B cell (primary cell): ENCODE measurements at regions not wholly inside any gene's neighbourhood (a gene's known extent, or its start where the extent isn't known, plus 50 kb on each side); places are given as distances from the start of the nearest gene placed in this dataset.

Experiments
- ATAC-seq: fragments of 200-7000 bp; cut with Tn5 transposase; one replicate; pipeline ENCODE4 v1.10.0; 2021; ENCODE audit warnings: low read depth, mild to moderate bottlenecking, moderate number of reproducible peaks, moderate library complexity
- CTCF ChIA-PET: fragments of 350-600 bp; sonication (Branson Sonifier 250); formaldehyde crosslinking; loops from one replicate; lab custom pipeline; 2021; ENCODE audit warnings: antibody characterized with exemption, inconsistent platforms; lab: Charles Lee
- POLR2A ChIA-PET: fragments of 350-600 bp; sonication (Branson Sonifier 250); formaldehyde crosslinking; loops from one replicate; lab custom pipeline; 2021; ENCODE audit warnings: antibody characterized with exemption; lab: Charles Lee
- DNase-seq: peaks from one replicate; pipeline ENCODE4 v3.0.0; 2013
- H2AFZ ChIP-seq: 2 replicates; pipeline ENCODE4 v1.6.1; 2012; ENCODE audit warnings: mild to moderate bottlenecking, low read depth, low read length; ENCODE audit not compliant: insufficient read depth, poor library complexity, severe bottlenecking
- H3K27ac ChIP-seq, 2 donors: 1 replicate in 1 of 2; 2 replicates in 1 of 2; pipeline ENCODE4 v1.5.1; 2012 to 2013; ENCODE audit warnings: low read length in 2 of 2, mild to moderate bottlenecking in 2 of 2, moderate library complexity in 1 of 2
- H3K27me3 ChIP-seq, 4 experiments: fragments of 200-600 bp in 1 of 4; sonication (generic) in 1 of 4; replicated peaks in 1 of 4; 1 replicate in 2 of 4; 2 replicates in 2 of 4; pipeline versions ENCODE4 v1.6.1 to v1.7.0; 2013 to 2016; ENCODE audit warnings: low read length in 3 of 4, mild to moderate bottlenecking in 2 of 4, mixed read lengths in 1 of 4, moderate library complexity in 1 of 4; ENCODE audit not compliant: insufficient read depth in 4 of 4, control insufficient read depth in 3 of 4; ENCODE audit errors: control extremely low read depth in 1 of 4
- H3K36me3 ChIP-seq, 2 experiments: replicated peaks in 1 of 2; 1 replicate in 1 of 2; 2 replicates in 1 of 2; pipeline versions ENCODE4 v1.6.1 to v1.7.1; 2013; ENCODE audit warnings: low read length in 1 of 2; ENCODE audit not compliant: insufficient read depth in 2 of 2, control insufficient read depth in 1 of 2; ENCODE audit errors: control extremely low read depth in 1 of 2, extremely low read depth in 1 of 2
- H3K4me1 ChIP-seq, 2 donors: fragments of 200-600 bp in 1 of 2; sonication (generic) in 1 of 2; 1 replicate in 1 of 2; 2 replicates in 1 of 2; pipeline versions ENCODE4 v1.5.1 to v1.6.1; 2013 to 2017; ENCODE audit warnings: low read length in 2 of 2; ENCODE audit not compliant: control insufficient read depth in 2 of 2, insufficient read depth in 2 of 2
- H3K4me2 ChIP-seq: replicated peaks from 2 replicates; pipeline ENCODE3; 2012; ENCODE audit warnings: mild to moderate bottlenecking, low read depth, low read length; ENCODE audit not compliant: poor library complexity, severe bottlenecking
- H3K4me3 ChIP-seq, 5 experiments: fragments of 200-600 bp in 1 of 5; sonication (generic) in 1 of 5; 1 replicate in 3 of 5; 2 replicates in 2 of 5; pipeline versions ENCODE4 v1.5.1 to v1.7.0; 2011 to 2016; ENCODE audit warnings: low read length in 4 of 5, mild to moderate bottlenecking in 4 of 5, low read depth in 2 of 5, control low read depth in 1 of 5, moderate library complexity in 1 of 5; ENCODE audit not compliant: insufficient read depth in 1 of 5; ENCODE audit errors: control extremely low read depth in 1 of 5, extremely low read depth in 1 of 5
- H3K79me2 ChIP-seq: fragments of 200-600 bp; sonication (generic); one replicate; pipeline ENCODE4 v1.6.0; 2016; ENCODE audit warnings: low read length; ENCODE audit not compliant: control insufficient read depth, insufficient read depth
- H3K9ac ChIP-seq: fragments of 200-600 bp; sonication (generic); 2 replicates; pipeline ENCODE4 v1.6.1; 2017; ENCODE audit warnings: mild to moderate bottlenecking, low read length, moderate library complexity
- H3K9me3 ChIP-seq, 3 donors: one replicate each; pipeline versions ENCODE4 v1.6.1 to v1.7.1; 2013; ENCODE audit warnings: low read length in 2 of 3; ENCODE audit not compliant: control insufficient read depth in 2 of 3, insufficient read depth in 1 of 3; ENCODE audit errors: control extremely low read depth in 1 of 3
- H4K20me1 ChIP-seq: 2 replicates; pipeline ENCODE4 v1.6.0; 2012; ENCODE audit warnings: mild to moderate bottlenecking, low read length; ENCODE audit not compliant: insufficient read depth, control insufficient read depth, poor library complexity, severe bottlenecking
- H3K27ac Mint-ChIP-seq: one replicate; pipeline ENCODE4 v1.8.0; 2021; ENCODE audit warnings: mixed read lengths
- H3K27me3 Mint-ChIP-seq: one replicate; pipeline ENCODE4 v1.8.0; 2021; ENCODE audit warnings: mixed read lengths
- H3K4me1 Mint-ChIP-seq: one replicate; pipeline ENCODE4 v1.8.0; 2021; ENCODE audit warnings: mixed read lengths
- H3K4me3 Mint-ChIP-seq: one replicate; pipeline ENCODE4 v1.8.0; 2021; ENCODE audit warnings: mixed read lengths
- H3K9me3 Mint-ChIP-seq: one replicate; pipeline ENCODE4 v1.8.0; 2022; ENCODE audit warnings: mixed read lengths; ENCODE audit not compliant: insufficient read depth
- CTCF ChIP-seq: fragments of 200-600 bp; IDR thresholded peaks from one replicate; pipeline ENCODE4 v1.8.0; 2022; ENCODE audit warnings: antibody characterized with exemption, mild to moderate bottlenecking
- EZH2 ChIP-seq: IDR thresholded peaks from 2 replicates; pipeline ENCODE4 v1.6.1; 2012; ENCODE audit warnings: borderline replicate concordance, low read depth, mild to moderate bottlenecking, moderate library complexity, low read length; ENCODE audit not compliant: insufficient read depth, poor library complexity, severe bottlenecking
- WGBS: methylation state at CpG from one replicate; pipeline ENCODE4 v1.1.5; 2013; ENCODE audit warnings: missing lambda C conversion rate; ENCODE audit not compliant: insufficient coverage; 5-methylcytosine and 5-hydroxymethylcytosine counted together
- intact Hi-C: fragments of 100-400 bp; cut with micrococcal nuclease; formaldehyde crosslinking; loops from one replicate; pipeline ENCODE4 v1.10.0; 2022

DNA sequence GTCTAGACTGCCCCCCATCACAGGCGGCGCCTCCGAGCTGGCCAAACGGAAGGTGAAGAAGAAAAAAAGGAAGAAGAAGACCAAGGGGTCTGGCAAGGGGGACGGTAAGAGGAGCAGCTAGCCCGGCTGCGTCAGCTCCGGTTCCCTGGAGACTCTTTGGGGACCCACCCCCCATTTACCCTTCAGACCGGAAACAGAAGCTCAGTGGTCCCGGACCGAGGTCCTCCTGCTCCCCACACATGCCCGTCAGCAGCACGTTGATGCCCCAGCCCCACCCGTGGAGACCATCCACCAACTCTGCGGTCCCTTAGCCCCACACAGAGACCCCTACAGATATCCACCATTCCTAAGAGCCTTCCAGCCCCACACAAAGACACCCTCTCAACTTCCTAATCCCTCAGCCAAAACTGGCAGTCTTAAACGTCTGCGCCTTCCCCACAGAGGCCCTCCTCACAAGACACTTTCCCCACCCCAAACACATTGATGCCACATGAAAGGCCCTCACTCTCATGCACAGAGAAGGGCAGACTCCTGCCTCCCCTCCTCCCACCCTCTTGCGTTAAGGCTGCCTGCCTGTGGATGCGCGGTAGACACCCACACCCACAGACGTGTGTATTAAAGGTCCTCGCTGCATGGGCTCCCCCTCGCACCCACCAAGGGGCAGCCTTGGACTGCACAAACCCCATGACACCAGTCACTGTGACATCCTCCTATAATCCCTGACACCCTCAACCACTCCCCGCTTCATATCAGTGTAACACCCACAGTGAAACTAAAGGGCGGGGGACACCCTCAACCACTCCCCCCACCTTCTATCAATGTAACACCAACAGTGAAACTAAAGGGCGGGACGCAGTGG lies 58.2 kb upstream of the RPH3AL start:
- H3K4me1 Mint-ChIP-seq: peaks cover 42% of the 10 kb centered on the region
- POLR2A ChIA-PET: no interaction called here
- Histone ChIP-seq H3K27me3 (peaks cover 0 to 6% (median 2%) of the 10 kb centered on the region in 4 experiments), H3K79me2 (peaks cover 6% of the 10 kb centered on the region), H3K9ac (peak overlapping the region; percentile 87), H3K4me2 (peak overlapping the region; percentile 92), H2AFZ (peak overlapping the region; percentile 96), H4K20me1 (peaks cover 5% of the 10 kb centered on the region), H3K4me1 (peaks cover 20 to 27% of the 10 kb centered on the region in 2 donors), H3K27ac (peak overlapping the region; percentile 61 to 88), H3K4me3 (peak overlapping the region; percentile 31 to 92 (median 69)), H3K36me3 (no peaks in the 10 kb centered on the region), H3K9me3 (peaks cover 0 to 13% (median 0%) of the 10 kb centered on the region in 3 donors)
- ATAC-seq (no peak), DNase-seq (no peak)
- CTCF ChIA-PET: interaction anchor here (1.2 to 3.3 kb wide), 9 partner anchors 9 to 570 kb away, joined by 3 to 128 read pairs (median 7); no protein-coding TSS in a partner anchor
- WGBS: 34% methylated on average over 26 of the region's 27 CpGs
- H3K27me3 Mint-ChIP-seq: peaks cover 9% of the 10 kb centered on the region
- TF ChIP-seq CTCF (no peak), EZH2 (no peak)
- peaks cover 4% of the 10 kb centered on the region for H3K9me3 Mint-ChIP-seq
- peak overlapping the region; percentile 92 for H3K4me3 Mint-ChIP-seq
- intact Hi-C loops: loop anchor here (1.0 kb wide), 1 partner anchor 586 kb away; no protein-coding TSS in a partner anchor
- H3K27ac Mint-ChIP-seq: peak overlapping the region; percentile 97
